Epithelial cell of esophagus (primary cell): ENCODE measurements at regions not wholly inside any gene's neighbourhood (a gene's known extent, or its start where the extent isn't known, plus 50 kb on each side); places are given as distances from the start of the nearest gene placed in this dataset.

ENCODE experiments used
- DNase-seq: peaks from one replicate; pipeline ENCODE4 v3.0.0; 2010; ENCODE audit warnings: low read depth
- H3K4me3 ChIP-seq: 2 replicates; pipeline ENCODE4 v1.5.1; 2011; ENCODE audit warnings: mild to moderate bottlenecking, low read length, control low read depth
- CTCF ChIP-seq: IDR thresholded peaks from 2 replicates; pipeline ENCODE4 v1.5.1; 2011; ENCODE audit warnings: low read depth, mild to moderate bottlenecking, low read length, control low read depth, inconsistent platforms; ENCODE audit not compliant: insufficient read depth; ENCODE audit errors: missing control alignments

GRCh38 chr3:17955411-17955810, 213.0 kb upstream of the TBC1D5 start:
- H3K4me3 ChIP-seq, result no peak overlapping the region
- no peak for DNase-seq
- TF ChIP-seq CTCF, result no peak

GRCh38 chr3:17954801-17955200, 212.4 kb upstream of the TBC1D5 start:
- DNase-seq, result no peak
- TF ChIP-seq CTCF, result no peak
- no peak overlapping the region for H3K4me3 ChIP-seq

- DNase-seq, result no peak
- no peak for TF ChIP-seq CTCF
- no peak overlapping the region for H3K4me3 ChIP-seq
Measured at GRCh38 chr3:17951241-17951640, 208.8 kb upstream of the TBC1D5 start.

- TF ChIP-seq CTCF, result no peak
- no peak overlapping the region for H3K4me3 ChIP-seq
- no peak for DNase-seq
Measured at GRCh38 chr3:17949101-17949500, 206.7 kb upstream of the TBC1D5 start.

- no peak overlapping the region for H3K4me3 ChIP-seq
- DNase-seq, result no peak
- no peak for TF ChIP-seq CTCF
Measured at GRCh38 chr3:17947833-17948232, 205.4 kb upstream of the TBC1D5 start.

- DNase-seq, result no peak
- H3K4me3 ChIP-seq, result no peak overlapping the region
- no peak for TF ChIP-seq CTCF
Measured at GRCh38 chr3:17946619-17947018, 204.2 kb upstream of the TBC1D5 start.

GRCh38 chr3:17945799-17946399, 203.5 kb upstream of the TBC1D5 start:
- H3K4me3 ChIP-seq, result no peak overlapping the region
- no peak for TF ChIP-seq CTCF
- no peak for DNase-seq
